NCI-H526 treated with DMSO at 0.1 percent for 48 hours (cell line): ENCODE measurements at regions not wholly inside any gene's neighbourhood (a gene's known extent, or its start where the extent isn't known, plus 50 kb on each side); places are given as distances from the start of the nearest gene placed in this dataset.

ENCODE experiments used
- DNase-seq: peaks from one replicate; lab custom pipeline; 2025; lab: John Stamatoyannopoulos, UW

GRCh38 chr15:46856839-46857502 is 860.3 kb upstream of the SEMA6D start:
- no peak for DNase-seq

- no peak for DNase-seq
Measured at GRCh38 chr15:46858150-46858549, 859.2 kb upstream of the SEMA6D start.

GRCh38 chr15:46861796-46862195 is 855.5 kb upstream of the SEMA6D start:
- no peak for DNase-seq

- no peak for DNase-seq
Measured at GRCh38 chr15:46865155-46865554, 852.1 kb upstream of the SEMA6D start.

GRCh38 chr15:46872286-46872980 is 844.9 kb upstream of the SEMA6D start:
- no peak for DNase-seq

GRCh38 chr15:46872981-46873330 is 844.3 kb upstream of the SEMA6D start:
- DNase-seq = no peak

GRCh38 chr15:46879032-46879770 is 838.1 kb upstream of the SEMA6D start:
- no peak for DNase-seq

- no peak for DNase-seq
Measured at GRCh38 chr15:46880791-46881190, 836.5 kb upstream of the SEMA6D start.

- DNase-seq = no peak
Measured at GRCh38 chr15:46892621-46893160, 824.6 kb upstream of the SEMA6D start.

- DNase-seq = no peak
Measured at GRCh38 chr15:46894644-46895043, 822.7 kb upstream of the SEMA6D start.

GRCh38 chr15:46897266-46897665 is 820.0 kb upstream of the SEMA6D start:
- no peak for DNase-seq

GRCh38 chr15:46901001-46901400 is 816.3 kb upstream of the SEMA6D start:
- DNase-seq = no peak

- no peak for DNase-seq
Measured at GRCh38 chr15:46917721-46918252, 799.5 kb upstream of the SEMA6D start.

GRCh38 chr15:46918462-46919140 is 798.7 kb upstream of the SEMA6D start:
- no peak for DNase-seq

- no peak for DNase-seq
Measured at GRCh38 chr15:46921891-46922290, 795.4 kb upstream of the SEMA6D start.

GRCh38 chr15:46930426-46930825 is 786.9 kb upstream of the SEMA6D start:
- DNase-seq = no peak

- DNase-seq = no peak
Measured at GRCh38 chr15:46933332-46933731, 784.0 kb upstream of the SEMA6D start.

- DNase-seq = no peak
Measured at GRCh38 chr15:46934851-46935250, 782.5 kb upstream of the SEMA6D start.

- no peak for DNase-seq
Measured at GRCh38 chr15:46938169-46938568, 779.1 kb upstream of the SEMA6D start.

GRCh38 chr15:46941241-46941640 is 776.1 kb upstream of the SEMA6D start:
- no peak for DNase-seq

GRCh38 chr15:46946953-46947352 is 770.4 kb upstream of the SEMA6D start:
- DNase-seq = no peak

- no peak for DNase-seq
Measured at GRCh38 chr15:46955576-46955975, 761.7 kb upstream of the SEMA6D start.
